DMS79 treated with DMSO at 0.1 percent for 48 hours (cell line): ENCODE measurements at regions not wholly inside any gene's neighbourhood (a gene's known extent, or its start where the extent isn't known, plus 50 kb on each side); places are given as distances from the start of the nearest gene placed in this dataset.

Experiments
- DNase-seq: peaks from one replicate; lab custom pipeline; 2025; lab: John Stamatoyannopoulos, UW

DNA sequence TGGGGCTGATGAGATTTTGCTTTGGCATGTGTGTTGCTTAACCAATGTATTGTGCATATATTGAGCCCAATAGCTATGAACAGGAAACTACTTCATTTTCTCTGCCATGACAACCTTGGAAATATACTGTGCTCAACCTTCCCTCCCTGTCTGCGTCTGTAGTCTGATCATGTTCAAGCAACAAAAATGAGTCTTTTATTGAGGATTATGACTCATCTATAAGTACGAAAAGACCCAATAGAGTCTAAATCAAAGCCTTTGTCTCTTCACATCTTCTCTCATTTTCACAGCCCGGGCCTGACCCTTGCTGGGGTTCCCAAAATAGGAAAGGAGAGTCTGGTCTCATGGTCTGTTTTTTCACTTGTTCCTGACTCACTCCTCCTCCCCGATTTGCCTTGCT, 158.2 kb downstream of the CAND1 start:
- no peak for DNase-seq

DNA sequence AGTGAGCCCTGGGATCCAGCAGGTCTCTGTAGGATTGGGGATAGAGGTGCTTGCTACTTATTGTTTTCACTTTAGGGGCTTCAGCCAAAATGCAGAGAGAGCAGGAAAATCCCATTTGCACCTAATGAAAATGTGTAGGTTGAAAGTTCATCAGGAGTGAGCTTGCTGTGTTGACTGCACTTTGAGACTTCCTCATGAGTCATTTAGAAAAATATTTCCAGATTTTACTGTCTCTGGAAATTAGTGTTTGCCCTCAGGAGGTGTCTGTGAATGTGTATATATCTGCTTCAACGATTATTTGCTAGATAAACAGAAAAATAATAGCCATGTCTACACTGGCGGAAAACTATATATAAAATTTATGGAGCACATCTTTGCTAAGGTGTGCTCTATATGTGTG, 159.3 kb downstream of the CAND1 start:
- DNase-seq = no peak

DNA sequence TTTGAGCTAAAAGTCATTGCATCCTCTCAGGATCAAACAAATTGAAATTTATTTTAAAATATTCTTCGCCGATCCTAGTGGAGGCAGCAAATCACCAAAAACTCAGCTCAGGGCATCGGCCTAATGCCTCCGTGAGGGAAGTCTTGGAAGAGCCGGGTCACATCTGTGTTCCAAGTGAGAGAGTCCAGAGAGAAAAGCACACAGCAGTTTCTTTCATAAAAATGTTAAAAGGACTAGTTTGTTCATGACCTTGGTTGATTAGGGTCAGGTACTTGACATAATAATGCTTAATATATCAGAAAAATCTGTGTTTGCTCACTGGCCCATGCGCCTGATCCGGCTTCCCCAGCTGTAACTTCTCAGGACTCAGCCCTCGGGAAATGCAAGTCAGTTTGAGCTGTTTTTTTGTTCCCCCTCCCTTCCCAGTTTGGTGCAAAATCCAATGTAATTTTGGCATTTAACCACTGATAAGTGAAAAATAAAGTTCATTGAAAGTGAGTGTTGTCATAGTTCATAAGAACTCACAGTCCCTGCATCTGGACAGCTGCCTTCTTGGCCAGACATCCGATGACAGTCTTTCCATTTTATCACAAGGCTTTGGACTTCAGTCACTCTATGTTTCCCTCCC, 161.7 kb downstream of the CAND1 start:
- no peak for DNase-seq

GRCh38 chr12:67431411-67432020, 162.4 kb downstream of the CAND1 start:
- no peak for DNase-seq

GRCh38 chr12:67433385-67434175, 164.4 kb downstream of the CAND1 start:
- no peak for DNase-seq

GRCh38 chr12:67434671-67435370, 165.7 kb downstream of the CAND1 start:
- no peak for DNase-seq

DNA sequence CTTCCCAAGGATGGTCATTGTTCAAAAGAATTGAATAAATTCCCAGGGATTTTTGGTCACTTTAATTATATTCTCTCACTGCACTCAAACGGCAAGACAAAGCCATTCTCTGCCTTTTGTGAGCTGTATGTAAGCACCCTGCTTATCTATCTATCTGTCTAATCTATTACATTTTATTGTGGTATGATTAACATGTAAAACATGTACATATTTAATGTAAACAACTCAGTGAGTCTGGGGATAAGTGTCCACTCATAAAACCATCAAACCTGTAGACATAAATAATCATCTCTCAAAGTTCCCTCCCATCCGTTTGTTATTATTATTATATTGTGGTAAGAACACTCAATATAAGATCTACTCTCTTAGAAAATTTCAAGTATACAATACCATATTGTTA, 167.1 kb downstream of the CAND1 start:
- DNase-seq = no peak

- DNase-seq = no peak
Observed at GRCh38 chr12:67437011-67437410, 167.9 kb downstream of the CAND1 start.

DNA sequence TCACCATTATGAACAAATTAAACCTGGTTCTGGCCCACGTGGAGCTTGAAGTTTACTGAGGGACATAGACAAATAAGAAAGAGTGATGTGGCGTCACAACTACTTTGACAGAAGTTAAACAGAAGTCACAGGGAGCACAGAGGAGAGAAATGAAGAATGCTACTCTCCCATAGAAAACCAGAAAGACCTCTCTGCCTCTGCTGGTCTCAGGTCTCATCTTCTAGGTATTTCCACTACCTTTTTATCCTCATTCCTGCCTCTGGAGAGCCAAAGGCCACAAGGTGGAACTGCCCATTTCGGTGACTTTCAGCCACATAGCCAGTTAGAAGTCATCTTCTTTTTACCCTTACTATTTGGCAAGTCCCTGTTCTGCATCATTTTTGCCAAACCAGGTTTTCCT, 170.5 kb downstream of the CAND1 start:
- DNase-seq = no peak

DNA sequence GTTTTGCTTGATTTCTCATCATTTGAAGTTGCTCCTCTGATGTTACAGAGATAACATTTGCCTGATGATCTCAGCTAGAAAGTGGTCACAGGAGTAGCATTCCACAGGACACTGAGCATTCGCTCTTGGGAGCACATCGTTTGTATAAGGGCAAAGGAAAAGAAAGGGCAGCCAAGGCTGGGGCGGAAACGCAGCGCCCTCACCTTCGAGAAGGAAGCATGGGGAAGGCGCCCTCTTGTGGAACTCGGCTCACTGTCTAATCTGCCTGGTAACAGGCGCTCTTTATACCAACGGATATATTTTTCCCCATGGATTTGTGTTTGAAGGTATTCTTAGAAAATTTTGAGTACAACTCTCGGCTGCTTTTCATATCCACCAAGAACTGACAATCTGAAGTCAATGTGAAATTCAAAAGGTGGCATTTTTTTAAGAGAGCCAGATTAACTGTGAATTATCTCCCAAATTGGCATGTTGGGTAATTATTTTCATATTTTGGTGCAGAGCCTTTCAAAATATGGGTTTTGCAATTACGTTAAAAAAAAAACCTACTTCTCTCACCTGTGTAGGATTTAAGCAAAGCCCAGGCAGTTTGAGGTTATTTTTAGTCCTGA, 172.7 kb downstream of the CAND1 start:
- DNase-seq = peak; percentile 63

DNA sequence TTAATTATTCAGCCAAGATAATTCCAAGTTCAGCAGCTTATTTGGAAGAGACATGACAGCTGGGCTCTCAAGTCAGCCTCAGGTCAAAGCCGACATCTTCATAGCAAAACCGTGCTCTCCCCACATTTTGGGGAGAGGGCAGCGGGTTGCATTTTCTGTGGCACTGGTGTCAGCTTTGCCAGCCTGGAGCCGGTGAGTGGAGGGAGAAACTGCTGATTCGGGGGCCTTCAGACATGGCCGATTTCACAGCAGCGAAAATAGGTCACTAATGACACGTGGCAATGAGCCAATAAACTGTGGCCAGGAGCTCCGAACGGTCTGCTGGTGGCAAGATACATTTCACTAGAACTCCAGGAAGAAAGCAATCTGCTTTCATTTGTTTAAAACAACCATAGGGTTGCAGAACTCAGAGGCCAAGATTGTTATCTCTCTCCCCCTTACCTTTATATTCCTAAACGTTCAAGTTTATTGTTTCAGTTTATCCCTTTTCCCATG, 173.2 kb downstream of the CAND1 start:
- DNase-seq = peak; percentile 53

GRCh38 chr12:67442896-67443295, 173.7 kb downstream of the CAND1 start:
- no peak for DNase-seq

DNA sequence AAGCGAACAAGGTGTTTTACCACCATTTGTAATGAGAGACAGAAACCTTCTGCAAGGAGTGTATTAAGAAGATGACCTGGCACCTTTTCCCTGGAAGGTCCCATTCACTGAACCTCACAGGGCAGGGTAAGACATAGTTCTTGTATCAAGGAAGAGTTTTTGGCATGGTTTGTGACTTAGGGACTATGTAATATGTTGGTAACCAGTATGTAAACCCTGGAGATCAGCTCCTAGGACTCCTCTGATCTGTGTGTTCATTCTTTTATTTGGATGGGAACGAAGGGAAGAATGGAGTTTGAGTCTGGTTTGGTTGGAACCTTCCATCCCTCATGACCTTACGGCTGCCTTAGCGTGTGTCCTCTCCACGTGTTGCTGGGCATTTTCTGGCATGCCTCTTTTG, 175.4 kb downstream of the CAND1 start:
- no peak for DNase-seq

DNA sequence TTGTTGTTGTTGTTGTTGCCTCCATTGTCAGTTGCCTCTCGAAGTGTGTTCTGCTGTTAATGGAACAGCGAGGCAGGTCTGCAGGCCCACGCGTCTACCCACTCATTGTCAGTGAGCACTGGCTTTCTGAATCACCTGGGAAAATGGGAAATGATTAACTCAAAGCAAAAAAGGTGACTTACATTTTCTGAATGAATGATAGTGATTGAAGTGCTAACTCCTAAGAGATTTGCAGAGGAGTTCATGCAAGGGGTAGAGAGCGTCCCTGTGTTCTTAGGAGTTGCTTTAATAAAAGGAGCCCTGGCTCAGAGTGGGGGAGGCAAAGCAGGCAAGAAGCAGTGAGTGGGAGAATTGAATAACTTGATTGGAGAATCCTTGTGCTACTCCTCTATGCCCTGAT, 177.6 kb downstream of the CAND1 start:
- no peak for DNase-seq

GRCh38 chr12:67447180-67447579, 178.0 kb downstream of the CAND1 start:
- peak; percentile 85 for DNase-seq

- no peak for DNase-seq
Observed at GRCh38 chr12:67449591-67450052, 180.5 kb downstream of the CAND1 start.

DNA sequence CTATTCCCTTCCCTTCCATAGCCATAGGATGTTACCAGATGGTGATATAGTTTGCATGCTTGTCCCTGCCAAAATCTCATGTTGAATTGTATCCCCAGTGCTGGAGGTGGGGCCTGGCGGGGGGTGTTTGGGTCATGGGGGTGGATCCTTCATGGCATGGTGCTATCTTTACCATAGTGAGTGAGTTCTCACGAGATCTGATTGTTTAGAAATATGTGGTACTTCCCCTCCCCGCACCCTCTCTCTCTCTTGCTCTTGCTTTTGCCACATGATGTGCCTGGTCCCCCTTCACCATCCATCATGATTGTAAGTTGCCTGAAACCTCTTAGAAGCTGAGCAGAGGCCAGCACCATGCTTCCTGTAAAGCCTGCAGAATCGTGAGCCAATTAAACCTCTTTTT, 181.3 kb downstream of the CAND1 start:
- no peak for DNase-seq

GRCh38 chr12:67451206-67451605, 182.0 kb downstream of the CAND1 start:
- DNase-seq = no peak

GRCh38 chr12:67452119-67452805, 183.1 kb downstream of the CAND1 start:
- no peak for DNase-seq

DNA sequence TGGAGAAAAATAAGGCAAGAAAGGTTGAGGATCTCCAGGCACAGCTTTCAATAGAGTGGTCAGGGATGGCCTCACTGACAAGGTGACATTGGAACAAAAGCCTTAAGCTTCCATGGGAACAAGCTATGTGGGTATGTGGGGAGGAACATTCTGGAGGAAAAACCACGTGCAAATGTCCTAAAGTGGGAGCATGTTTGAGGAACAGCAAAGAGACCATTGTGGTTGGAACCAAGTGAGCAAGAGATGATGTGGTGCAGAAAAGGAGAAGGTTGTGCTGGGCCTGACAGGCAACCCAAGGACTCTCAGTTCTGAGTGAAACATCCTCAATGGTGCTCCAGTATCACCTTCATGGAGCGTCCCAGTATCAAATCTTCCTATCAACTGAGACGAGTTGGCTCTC, 184.0 kb downstream of the CAND1 start:
- DNase-seq = no peak

DNA sequence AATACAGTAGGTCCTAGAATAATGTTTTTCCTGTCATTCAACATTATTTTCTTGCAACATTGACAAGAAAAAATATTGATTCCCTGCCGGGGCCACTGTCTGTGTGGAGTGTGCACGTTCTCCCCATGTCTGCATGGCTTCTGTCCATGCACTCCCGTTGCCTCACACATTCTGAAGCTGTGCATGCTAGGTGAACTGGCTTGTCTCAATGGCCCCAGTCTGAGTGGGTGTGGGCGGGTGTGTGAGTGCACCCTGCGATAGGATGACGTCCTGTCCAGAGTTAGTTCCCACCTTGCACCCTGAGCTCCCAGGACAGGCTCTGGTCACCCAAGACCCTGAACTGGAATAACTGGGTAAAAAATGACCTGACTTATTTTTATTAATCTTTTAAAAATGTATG, 186.1 kb downstream of the CAND1 start:
- DNase-seq = no peak
